ENCODE measurements at regions not wholly inside any gene's neighbourhood (a gene's known extent, or its start where the extent isn't known, plus 50 kb on each side); places are given as distances from the start of the nearest gene placed in this dataset.

- H3K4me3 ChIP-seq (ENCODE audit: low read length), result no peak overlapping the region
- TF ChIP-seq CTCF (IDR thresholded peaks at IDR 0.05; ENCODE audit: insufficient read depth, low read depth, low read length, missing control alignments), result no peak
- no peak for DNase-seq (ENCODE audit: low read depth)
Measured at GRCh38 chrX:104316739-104317138, 62.0 kb upstream of the ESX1 start.

- no peak overlapping the region for H3K4me3 ChIP-seq (ENCODE audit: low read length)
- DNase-seq (ENCODE audit: low read depth), result peak; percentile 39
- no peak for TF ChIP-seq CTCF (IDR thresholded peaks at IDR 0.05; ENCODE audit: insufficient read depth, low read depth, low read length, missing control alignments)
Measured at GRCh38 chrX:104315555-104315954, 60.8 kb upstream of the ESX1 start.

GRCh38 chrX:104310657-104311254 is 56.0 kb upstream of the ESX1 start:
- no peak overlapping the region for H3K4me3 ChIP-seq (ENCODE audit: low read length)
- no peak for DNase-seq (ENCODE audit: low read depth)
- no peak for TF ChIP-seq CTCF (IDR thresholded peaks at IDR 0.05; ENCODE audit: insufficient read depth, low read depth, low read length, missing control alignments)

GRCh38 chrX:104310090-104310489 is 55.4 kb upstream of the ESX1 start:
- DNase-seq (ENCODE audit: low read depth), result peak; percentile 37
- no peak overlapping the region for H3K4me3 ChIP-seq (ENCODE audit: low read length)
- TF ChIP-seq CTCF (IDR thresholded peaks at IDR 0.05; ENCODE audit: insufficient read depth, low read depth, low read length, missing control alignments), result peak; percentile 40

- H3K4me3 ChIP-seq (ENCODE audit: low read length), result no peak overlapping the region
- no peak for TF ChIP-seq CTCF (IDR thresholded peaks at IDR 0.05; ENCODE audit: insufficient read depth, low read depth, low read length, missing control alignments)
- no peak for DNase-seq (ENCODE audit: low read depth)
Measured at GRCh38 chrX:104309169-104309568, 54.4 kb upstream of the ESX1 start.

- no peak overlapping the region for H3K4me3 ChIP-seq (ENCODE audit: low read length)
- peak; percentile 16 for DNase-seq (ENCODE audit: low read depth)
- no peak for TF ChIP-seq CTCF (IDR thresholded peaks at IDR 0.05; ENCODE audit: insufficient read depth, low read depth, low read length, missing control alignments)
Measured at GRCh38 chrX:104307341-104307740, 52.6 kb upstream of the ESX1 start.

GRCh38 chrX:104306180-104306579 is 51.4 kb upstream of the ESX1 start:
- DNase-seq (ENCODE audit: low read depth), result no peak
- TF ChIP-seq CTCF (IDR thresholded peaks at IDR 0.05; ENCODE audit: insufficient read depth, low read depth, low read length, missing control alignments), result no peak
- H3K4me3 ChIP-seq (ENCODE audit: low read length), result no peak overlapping the region

Data from epithelial cell of esophagus (primary cell).